ENCODE measurements at regions not wholly inside any gene's neighbourhood (a gene's known extent, or its start where the extent isn't known, plus 50 kb on each side); places are given as distances from the start of the nearest gene placed in this dataset.

DNA sequence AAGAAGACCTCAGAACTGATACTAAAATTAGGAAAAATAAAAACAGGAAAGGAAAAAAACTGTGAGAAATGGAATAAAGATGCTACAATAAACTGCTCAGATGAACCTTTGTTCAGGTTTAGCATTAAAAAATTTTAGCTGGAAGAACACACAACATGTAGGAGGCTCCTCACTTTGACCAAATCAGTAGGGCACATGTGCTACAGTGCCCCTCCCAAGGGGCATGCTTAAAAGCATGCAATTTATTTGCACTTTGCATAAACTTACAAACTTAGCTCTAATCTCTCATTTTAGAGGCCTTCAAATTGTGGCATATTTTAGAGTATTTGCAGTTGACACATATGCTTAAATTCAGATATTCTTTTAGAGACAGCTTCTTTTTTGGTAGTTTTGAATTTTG, 570.2 kb downstream of the UTRN start:
- DNase-seq = no peak

DNA sequence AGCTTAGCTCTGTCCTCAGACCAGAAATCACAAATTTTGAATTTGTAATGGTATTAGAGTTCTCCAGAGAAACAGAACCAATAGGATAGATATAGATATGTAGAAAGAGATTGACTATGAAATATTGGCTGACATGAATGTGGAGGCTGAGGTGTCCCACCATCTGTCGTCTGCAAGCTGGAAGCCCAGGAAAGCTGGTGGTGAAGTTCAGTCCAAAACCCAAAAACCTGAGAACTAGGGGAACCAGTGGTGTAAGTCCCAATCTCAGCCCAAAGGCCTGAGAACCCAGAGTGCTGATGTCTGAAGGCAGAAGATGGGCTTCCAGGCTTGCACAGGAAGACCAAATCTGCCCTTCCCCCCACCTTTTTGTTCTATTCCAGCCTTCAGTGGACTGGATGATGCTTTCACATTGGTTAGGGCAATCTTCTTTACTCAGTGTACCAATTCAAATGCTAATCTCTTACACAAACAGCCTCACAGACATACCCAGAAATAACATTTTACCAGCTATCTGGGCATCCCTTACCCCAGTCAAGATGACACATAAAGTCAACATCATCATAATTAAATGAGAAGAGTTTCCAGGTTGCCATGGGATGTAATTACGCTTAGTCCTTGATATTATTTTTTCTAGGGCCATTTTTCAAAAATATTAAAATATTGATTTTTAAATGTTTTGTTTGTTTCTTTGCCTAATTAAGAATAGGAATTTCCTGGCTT, 570.8 kb downstream of the UTRN start:
- no peak for DNase-seq

- no peak for DNase-seq
Observed at GRCh38 chr6:144856622-144857021, 571.5 kb downstream of the UTRN start.

- DNase-seq = no peak
Observed at GRCh38 chr6:144857086-144857485, 572.0 kb downstream of the UTRN start.

- no peak for DNase-seq
Observed at GRCh38 chr6:144862769-144863168, 577.6 kb downstream of the UTRN start.

DNA sequence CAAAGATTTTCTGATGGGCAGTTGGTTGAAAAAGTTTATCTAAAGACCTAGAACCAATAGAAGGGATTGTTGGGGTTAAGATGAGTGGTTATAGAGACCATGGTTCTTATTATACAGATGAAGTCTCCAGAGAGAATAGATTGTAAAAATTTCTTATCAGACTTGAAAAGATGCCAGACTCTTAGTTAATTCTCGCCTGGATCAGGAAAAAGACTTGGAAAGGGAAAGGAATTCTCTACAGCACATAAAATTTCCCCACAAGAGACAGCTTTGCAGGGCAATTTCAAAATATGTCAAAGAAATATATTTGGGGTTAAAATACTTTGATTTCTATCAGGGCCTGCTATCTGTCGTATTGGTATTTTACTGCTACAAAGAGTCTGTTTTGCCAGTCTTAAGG, 582.6 kb downstream of the UTRN start:
- DNase-seq = no peak

DNA sequence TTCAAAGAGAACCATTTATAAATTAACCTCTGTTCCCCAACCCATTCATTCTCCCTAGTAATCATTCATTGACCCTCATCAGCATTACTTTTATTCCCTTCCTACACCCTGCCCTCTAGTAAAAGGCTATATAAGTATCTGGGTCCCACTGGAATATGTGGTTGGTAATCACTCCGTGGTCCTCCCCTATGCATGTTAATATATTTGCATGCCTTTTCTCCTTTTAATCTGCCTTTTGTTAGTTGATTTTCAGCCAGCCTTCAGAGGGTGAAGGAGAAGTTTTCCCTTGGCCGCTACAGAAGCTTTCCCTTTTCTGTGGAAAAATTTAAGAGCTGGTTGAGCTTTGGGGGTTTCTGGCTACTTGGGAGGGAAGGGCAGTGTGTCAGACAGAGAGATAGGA, 585.6 kb downstream of the UTRN start:
- no peak for DNase-seq

DNA sequence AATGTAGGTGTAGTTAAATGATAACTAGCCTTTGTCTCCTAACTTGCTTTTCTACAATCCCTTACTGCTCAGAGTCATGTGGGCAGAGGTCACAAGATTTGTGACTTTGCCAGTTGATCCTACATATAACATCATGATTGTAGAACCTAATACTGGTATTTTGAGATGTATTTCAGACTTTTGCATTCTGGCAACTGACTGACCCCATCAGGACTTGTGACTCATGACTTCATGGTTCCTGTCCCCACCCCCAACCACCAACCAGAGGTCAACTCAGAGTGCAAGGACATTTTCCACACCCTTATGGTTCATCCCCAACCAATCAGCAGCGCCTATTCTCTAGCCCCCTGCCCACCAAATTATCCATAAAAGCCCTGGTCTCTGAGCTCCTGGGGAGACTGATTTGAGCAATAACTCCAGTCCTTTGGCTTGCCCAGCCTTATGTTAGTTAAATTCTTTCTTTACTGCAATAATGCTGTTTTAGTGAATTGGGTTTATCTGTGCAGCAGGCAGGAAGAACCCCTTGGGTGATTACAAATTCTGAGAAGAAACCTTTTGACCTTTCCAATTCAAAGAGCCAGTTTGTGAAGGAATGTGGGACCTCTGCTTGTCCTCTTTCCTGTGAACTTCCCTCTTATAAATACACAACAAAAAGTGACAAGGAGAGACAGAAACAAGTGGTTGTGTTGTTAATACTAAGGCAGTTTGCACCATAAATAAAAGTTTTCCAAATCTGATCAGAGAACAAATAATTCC, 588.7 kb downstream of the UTRN start:
- no peak for DNase-seq

GRCh38 chr6:144876689-144877088, 591.6 kb downstream of the UTRN start:
- DNase-seq = no peak

DNA sequence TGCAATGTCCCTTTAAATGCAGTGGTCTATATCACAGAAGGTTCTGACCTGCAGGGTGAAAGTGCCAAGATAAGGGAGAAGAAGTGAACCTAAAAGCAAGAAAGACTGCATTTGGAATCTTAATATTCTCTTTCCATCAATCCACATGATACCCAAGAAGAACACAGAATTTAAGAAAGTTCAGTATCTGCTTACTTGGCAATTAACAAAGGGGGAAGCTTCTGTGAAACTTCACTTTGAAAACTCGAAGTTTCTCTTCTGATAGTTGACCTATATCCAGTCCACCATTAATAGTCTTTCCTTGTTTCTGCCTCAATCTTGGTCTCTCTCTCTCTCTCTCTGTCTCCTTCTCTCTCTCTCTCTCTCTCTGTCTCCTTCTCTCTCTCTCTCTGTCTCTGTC, 592.0 kb downstream of the UTRN start:
- no peak for DNase-seq

GRCh38 chr6:144878577-144878976, 593.4 kb downstream of the UTRN start:
- peak; percentile 76 for DNase-seq

DNA sequence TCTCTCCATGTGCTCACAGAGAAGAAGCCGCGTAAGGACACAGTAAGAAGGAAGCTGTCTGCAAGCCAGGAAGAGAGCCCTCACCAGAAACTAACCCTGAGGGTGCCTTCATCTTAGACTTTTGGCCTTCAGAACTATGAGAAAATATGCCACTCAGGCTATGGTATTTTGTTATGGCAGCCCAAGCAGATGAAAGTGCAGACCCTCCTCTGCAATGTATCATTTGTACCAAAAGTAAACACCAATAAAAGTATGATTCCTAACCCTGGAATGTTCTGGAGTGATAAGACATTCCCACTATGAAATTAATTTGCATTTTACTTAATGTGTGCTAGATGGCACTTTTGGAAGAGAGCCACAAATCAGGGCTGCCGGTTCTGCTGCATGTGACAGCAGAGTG, 594.3 kb downstream of the UTRN start:
- DNase-seq = no peak

GRCh38 chr6:144882425-144882824, 597.3 kb downstream of the UTRN start:
- no peak for DNase-seq

GRCh38 chr6:144883915-144884314, 598.8 kb downstream of the UTRN start:
- DNase-seq = no peak

DNA sequence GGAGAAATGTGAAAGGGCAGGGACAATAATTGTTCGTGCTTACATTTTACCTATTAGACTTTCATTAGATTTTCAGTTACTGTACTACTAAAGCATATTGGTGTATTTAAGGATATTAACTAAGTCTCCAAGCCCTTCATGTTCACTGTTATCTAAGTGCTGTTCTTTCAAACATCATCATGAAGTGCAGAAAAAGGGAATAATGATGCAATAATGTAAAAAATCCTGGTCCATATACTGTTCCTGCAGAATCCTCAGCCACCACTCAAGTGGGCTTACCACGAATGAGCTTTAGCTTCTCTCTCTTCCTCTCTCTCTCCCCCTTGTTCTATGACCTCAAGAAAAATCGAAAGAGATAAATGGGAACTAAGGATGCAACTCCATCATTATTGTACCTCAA, 600.7 kb downstream of the UTRN start:
- no peak for DNase-seq

GRCh38 chr6:144886682-144887081, 601.5 kb downstream of the UTRN start:
- DNase-seq = no peak

DNA sequence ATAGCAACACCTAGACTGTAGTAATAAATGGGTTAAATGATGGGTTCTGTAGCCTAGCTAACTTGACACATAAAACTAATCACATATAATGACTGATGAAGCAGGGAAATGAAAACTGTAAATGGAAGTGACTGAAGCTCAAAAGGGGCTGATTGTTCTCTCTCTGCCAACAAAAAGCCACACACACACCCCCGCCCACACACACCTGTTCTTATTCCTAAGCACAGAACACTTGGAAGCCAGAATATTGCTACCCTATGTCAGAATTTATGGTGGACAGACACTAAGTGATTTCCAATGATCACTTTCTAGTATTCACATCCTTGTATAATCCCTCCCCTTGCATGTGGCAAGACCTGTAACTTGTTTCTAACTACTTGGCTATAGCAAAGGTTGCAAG, 603.5 kb downstream of the UTRN start:
- no peak for DNase-seq

- DNase-seq = no peak
Observed at GRCh38 chr6:144893680-144894151, 608.6 kb downstream of the UTRN start.

GRCh38 chr6:144894240-144894639, 609.1 kb downstream of the UTRN start:
- no peak for DNase-seq

- DNase-seq = no peak
Observed at GRCh38 chr6:144895313-144896278, 610.5 kb downstream of the UTRN start.

DNA sequence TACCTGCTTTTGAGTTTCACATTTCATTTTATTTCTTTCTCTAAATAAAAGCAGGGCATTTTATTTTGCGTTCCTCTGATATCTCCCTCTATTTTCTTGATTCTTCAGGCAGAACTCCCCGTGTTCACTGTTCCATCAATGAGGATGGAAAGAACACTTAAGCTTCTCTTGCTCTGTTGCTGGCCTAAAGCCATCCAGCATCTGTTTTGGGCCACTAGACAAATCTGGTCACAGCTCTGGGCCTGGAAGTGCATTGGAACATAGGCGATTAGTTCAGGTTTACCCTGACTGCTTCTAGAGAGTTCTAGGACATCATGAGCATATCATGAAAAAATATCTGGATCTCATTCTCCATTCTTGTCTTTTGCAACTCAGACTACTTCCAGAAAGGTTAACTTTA, 611.2 kb downstream of the UTRN start:
- DNase-seq = no peak

- DNase-seq = no peak
Observed at GRCh38 chr6:144896871-144897270, 611.7 kb downstream of the UTRN start.

DNA sequence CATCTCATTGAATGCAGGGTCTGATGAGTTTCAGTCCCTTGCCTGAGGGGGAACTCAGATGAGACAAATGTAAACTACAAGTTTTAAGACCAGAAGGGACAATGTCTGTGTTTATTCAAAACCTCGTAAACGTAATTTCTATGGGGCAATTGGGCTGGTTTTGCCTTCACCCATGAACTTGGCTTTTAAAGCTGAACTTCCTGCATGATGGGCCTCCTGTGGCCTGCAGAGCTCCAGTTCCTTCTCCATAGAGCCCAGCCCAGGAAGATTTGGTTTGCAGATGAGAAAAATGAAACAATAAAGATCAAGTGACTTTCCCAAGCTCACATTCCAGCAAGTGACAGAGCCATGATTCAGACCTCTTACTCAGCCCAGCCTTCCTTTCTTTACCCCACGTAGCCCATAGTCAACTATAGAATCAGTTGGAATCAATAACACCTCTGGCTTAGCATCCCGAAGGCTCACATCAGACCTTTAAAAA, 612.3 kb downstream of the UTRN start:
- no peak for DNase-seq
